ENCODE measurements at regions not wholly inside any gene's neighbourhood (a gene's known extent, or its start where the extent isn't known, plus 50 kb on each side); places are given as distances from the start of the nearest gene placed in this dataset.

GRCh38 chr4:106801386-106801785, 234.7 kb downstream of the DKK2 start:
- TF ChIP-seq CTCF (conservative IDR thresholded peaks at IDR 0.05) = no peak
- no peak for TF ChIP-seq ZFX (IDR thresholded peaks at IDR 0.05)
